PC-3 (cell line): ENCODE measurements at regions not wholly inside any gene's neighbourhood (a gene's known extent, or its start where the extent isn't known, plus 50 kb on each side); places are given as distances from the start of the nearest gene placed in this dataset.

Experiments used
- CTCF ChIP-seq: fragments of 300-600 bp; sonication (generic); conservative IDR thresholded peaks from 2 replicates; pipeline ENCODE4 v1.5.1; 2017; ENCODE audit warnings: antibody characterized with exemption, low read depth, mild to moderate bottlenecking, low read length
- EZH2 ChIP-seq: fragments of 300-600 bp; sonication (generic); IDR thresholded peaks from one replicate; pipeline ENCODE4 v1.6.1; 2017; ENCODE audit warnings: antibody characterized with exemption, mild to moderate bottlenecking, low read length; ENCODE audit not compliant: unreplicated experiment

GRCh38 chr21:8988696-8989095 is 1532.7 kb upstream of the TPTE start:
- no peak for TF ChIP-seq CTCF
- TF ChIP-seq EZH2 = no peak
